Cardiac fibroblast (primary cell): ENCODE measurements at regions not wholly inside any gene's neighbourhood (a gene's known extent, or its start where the extent isn't known, plus 50 kb on each side); places are given as distances from the start of the nearest gene placed in this dataset.

Experiments
- DNase-seq, 2 donors: peaks; one replicate each; pipeline versions ENCODE4 v3.0.0 to v3.0.0-alpha.2; 2010; ENCODE audit warnings: low read depth in 2 of 2
- H3K4me3 ChIP-seq, 2 donors: replicated peaks in 1 of 2; 1 replicate in 1 of 2; 2 replicates in 1 of 2; pipeline ENCODE4 v1.5.1; 2011; ENCODE audit warnings: low read depth in 2 of 2, low read length in 2 of 2, mild to moderate bottlenecking in 2 of 2, moderate library complexity in 1 of 2
- TF ChIP-seq, protein P1 (sequence below): IDR thresholded peaks from one replicate; pipeline ENCODE4 v1.5.1; 2011; ENCODE audit warnings: low read depth, mild to moderate bottlenecking, low read length, inconsistent platforms

DNA sequence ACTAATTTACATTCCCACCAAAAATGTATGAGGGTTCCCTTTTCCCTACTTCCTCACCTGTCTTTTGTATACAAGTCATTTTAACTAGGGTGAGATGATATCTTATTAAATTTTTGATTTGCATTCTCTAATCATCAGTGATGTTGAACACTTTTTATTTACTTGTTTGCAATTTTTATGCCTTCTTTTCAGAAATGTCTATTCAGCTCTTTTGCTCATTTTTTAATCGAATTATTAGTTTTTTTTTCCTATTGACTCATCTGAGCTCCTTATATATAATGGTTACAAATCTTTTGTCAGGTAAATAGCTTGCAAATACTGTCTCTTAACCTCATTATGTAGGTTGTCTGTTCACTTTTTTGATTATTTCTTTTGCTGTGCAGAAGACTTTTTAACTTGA is 269.4 kb downstream of the CDH19 start:
- TF ChIP-seq, protein P1, sequence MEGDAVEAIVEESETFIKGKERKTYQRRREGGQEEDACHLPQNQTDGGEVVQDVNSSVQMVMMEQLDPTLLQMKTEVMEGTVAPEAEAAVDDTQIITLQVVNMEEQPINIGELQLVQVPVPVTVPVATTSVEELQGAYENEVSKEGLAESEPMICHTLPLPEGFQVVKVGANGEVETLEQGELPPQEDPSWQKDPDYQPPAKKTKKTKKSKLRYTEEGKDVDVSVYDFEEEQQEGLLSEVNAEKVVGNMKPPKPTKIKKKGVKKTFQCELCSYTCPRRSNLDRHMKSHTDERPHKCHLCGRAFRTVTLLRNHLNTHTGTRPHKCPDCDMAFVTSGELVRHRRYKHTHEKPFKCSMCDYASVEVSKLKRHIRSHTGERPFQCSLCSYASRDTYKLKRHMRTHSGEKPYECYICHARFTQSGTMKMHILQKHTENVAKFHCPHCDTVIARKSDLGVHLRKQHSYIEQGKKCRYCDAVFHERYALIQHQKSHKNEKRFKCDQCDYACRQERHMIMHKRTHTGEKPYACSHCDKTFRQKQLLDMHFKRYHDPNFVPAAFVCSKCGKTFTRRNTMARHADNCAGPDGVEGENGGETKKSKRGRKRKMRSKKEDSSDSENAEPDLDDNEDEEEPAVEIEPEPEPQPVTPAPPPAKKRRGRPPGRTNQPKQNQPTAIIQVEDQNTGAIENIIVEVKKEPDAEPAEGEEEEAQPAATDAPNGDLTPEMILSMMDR: no peak
- H3K4me3 ChIP-seq: no peak overlapping the region
- no peak for DNase-seq

DNA sequence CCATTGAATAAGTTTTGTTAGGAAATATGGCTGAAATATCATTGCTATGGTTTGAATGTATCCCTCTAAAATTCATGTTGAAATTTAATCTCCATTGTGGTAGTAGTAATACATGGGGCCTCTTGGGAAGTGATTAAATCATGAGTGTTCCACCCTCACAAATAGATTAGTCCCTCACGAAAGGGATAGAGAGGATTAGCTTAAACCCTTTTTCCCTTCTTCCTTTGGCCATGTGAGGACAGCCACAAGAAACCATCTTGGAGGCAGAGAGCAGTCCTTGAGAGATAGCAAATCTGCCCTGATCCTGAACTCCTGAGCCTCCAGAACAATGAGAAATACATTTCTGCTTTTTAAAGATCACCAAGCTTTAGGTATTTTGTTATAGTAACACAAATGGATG is 274.2 kb downstream of the CDH19 start:
- no peak for DNase-seq
- TF ChIP-seq, protein P1: no peak

DNA sequence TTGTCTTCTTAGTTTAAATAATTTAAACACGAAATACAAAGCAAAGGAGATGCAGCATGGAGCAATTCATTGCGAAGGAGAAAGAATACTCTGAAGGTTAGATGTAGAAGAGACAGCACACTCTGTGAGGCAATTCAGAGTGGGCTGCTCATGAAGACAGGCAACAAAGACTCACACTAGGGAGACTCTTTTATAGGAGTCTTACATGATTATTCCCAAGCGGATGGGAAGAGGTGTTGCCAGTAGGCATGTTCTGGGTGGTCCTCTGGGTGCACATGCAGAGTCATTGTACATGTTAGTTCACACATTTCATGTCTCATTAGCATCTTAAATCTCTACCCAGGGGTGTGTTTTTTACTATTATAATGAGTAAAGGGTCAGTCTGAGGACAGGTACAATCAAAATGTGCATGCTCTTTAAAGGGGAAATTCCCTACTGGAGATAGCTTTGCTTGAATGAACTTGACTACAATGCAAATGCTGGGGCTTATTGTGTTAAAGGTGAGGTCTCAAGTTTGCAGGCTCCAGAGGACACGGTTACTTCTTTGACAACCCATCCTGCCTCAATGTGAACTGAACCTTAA is 275.5 kb downstream of the CDH19 start:
- H3K4me3 ChIP-seq: no peak overlapping the region
- no peak for DNase-seq
- TF ChIP-seq, protein P1: no peak

More for the DNA sequence above, 274.2 kb downstream of the CDH19 start:
- no peak overlapping the region for H3K4me3 ChIP-seq

DNA sequence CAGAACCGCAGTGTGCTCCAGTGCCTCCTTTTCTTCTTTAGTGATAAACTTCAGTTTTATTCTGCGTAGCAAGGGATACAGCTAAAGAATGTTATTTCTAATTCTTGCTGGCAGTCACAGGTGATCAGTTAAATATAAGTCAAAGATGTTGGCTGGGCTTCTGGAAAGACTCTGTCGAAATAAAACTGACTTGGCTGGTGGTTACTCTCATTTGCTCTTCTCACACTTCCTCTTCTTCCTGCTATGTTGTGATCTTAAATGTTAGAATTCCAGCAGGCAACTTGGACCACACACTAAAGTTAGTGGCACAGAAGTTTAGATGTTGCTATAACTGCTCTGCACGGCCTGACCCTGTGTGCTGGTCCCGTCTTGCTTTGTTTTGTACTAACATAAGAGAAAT is 278.6 kb downstream of the CDH19 start:
- TF ChIP-seq, protein P1: no peak
- no peak overlapping the region for H3K4me3 ChIP-seq
- no peak for DNase-seq

DNA sequence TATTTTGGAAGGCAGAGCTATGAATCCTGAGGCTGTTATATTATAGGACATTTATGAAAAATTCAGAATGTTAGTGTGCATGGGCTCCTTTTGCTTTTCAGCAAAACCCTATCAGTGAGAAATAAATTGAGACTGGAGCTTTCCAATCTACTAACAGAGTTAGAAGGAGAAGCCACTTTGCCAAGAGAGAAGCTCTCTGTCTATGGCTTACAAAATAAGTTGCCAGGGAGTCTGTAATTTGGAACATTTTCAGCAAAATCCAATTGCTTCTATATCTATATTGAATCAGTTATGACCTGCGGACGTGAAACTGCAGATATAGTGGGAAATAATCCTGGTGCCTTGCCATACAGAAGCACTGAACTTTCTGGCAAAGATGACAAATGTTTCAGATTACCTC is 279.3 kb downstream of the CDH19 start:
- DNase-seq: no peak
- H3K4me3 ChIP-seq: no peak overlapping the region
- TF ChIP-seq, protein P1: no peak

DNA sequence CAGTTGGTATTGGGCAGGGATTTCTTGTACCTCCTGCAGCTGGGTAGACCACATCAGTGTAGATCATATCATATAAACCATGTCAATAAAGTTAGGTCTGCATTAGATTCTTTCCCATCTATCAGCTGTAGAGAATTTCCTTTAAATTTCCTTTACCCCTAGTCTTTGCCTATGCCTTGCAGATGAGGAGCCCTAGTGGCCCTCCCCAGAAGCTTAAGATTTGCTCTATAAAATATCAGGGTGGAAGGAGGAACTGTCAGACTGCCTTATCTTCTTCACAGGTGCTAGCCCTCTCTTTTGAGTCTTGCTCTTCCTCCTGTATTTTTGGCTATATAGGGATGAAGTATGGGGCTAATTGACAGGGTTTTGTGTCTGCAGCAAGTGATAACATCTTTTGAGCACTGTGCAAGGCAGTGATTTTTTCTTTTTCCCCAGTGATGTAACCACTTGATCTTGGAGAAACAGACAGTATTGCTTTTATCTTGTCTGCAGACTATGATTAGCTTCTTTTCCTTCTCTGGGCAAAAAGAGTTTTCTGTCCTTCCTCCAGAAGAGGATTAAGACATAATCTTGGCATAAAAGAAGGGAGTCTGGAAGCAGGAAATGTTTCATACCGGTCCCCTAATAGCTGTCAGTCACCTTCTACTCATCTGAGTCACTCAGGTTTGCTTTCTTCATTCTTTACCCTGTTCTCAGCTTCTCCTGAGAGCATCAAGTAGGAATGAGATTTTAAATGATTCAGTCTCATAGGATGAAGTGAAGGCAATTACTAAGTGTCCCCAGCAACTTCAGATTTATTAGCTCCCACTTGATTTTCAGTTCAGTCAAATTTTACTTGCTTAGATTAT is 286.4 kb downstream of the CDH19 start:
- DNase-seq: no peak
- TF ChIP-seq, protein P1: no peak
- H3K4me3 ChIP-seq: no peak overlapping the region

DNA sequence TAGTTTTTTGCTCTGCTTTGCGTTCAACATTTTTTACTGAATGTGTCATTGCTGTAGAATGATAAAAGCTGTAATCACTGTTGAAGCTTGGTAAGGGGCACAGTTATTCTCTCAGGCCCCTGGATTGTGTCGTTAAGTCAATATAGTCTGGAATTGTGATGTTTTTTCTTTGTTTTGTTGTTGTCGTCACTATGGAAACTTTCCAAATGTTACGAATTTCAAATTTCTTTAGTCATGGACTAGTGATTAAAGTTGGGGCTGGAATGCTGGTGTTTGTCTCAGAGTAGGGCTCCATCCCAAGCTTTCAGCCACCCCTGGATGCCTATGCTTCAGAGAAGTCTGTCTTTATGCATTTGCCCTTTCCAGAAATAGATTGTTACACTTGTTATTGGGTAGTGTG is 287.2 kb downstream of the CDH19 start:
- TF ChIP-seq, protein P1: no peak
- peak in 1 of 2 donors; percentile 0 for DNase-seq
- H3K4me3 ChIP-seq: no peak overlapping the region
